Loucy (cell line): ENCODE measurements at regions not wholly inside any gene's neighbourhood (a gene's known extent, or its start where the extent isn't known, plus 50 kb on each side); places are given as distances from the start of the nearest gene placed in this dataset.

Source experiments
- EZH2phosphoT487 ChIP-seq: fragments of 200-600 bp; IDR thresholded peaks from 2 replicates; pipeline ENCODE4 v1.6.1; 2018; ENCODE audit warnings: antibody characterized with exemption, mild to moderate bottlenecking, moderate library complexity, borderline replicate concordance
- TF ChIP-seq, protein P1 (sequence below): fragments of 200-600 bp; sonication (generic); conservative IDR thresholded peaks from 2 replicates; pipeline ENCODE4 v1.5.1; 2014; ENCODE audit warnings: mild to moderate bottlenecking, antibody characterized with exemption, low read length

DNA sequence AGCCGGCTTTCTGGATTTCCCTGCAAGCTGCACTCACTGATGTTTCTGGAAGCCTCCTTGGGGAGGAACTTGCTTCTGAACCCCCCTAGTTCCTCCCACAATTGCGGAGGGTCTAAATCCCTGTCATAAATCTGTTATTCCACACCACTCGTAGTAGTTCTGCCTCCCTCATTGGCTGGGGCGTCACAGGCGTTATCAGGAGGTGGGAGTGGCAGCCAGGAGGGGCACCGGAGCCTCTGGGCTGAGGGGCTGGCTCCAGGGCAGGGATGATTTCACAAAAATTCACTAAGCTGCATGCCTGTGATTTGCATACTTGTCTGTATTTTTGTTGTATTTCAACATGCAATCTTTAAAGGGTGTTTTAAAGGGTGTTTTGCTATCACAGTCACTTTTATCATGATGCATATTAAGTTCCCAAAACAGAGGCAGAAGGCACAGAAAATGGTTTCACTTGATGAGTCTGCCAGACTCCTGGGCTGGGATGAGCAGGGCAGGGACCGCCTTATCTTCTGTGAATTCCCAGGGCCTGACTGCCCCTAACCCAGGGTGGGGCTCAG is 176.2 kb upstream of the FOXF1 start:
- no peak for TF ChIP-seq EZH2phosphoT487
- TF ChIP-seq, protein P1, sequence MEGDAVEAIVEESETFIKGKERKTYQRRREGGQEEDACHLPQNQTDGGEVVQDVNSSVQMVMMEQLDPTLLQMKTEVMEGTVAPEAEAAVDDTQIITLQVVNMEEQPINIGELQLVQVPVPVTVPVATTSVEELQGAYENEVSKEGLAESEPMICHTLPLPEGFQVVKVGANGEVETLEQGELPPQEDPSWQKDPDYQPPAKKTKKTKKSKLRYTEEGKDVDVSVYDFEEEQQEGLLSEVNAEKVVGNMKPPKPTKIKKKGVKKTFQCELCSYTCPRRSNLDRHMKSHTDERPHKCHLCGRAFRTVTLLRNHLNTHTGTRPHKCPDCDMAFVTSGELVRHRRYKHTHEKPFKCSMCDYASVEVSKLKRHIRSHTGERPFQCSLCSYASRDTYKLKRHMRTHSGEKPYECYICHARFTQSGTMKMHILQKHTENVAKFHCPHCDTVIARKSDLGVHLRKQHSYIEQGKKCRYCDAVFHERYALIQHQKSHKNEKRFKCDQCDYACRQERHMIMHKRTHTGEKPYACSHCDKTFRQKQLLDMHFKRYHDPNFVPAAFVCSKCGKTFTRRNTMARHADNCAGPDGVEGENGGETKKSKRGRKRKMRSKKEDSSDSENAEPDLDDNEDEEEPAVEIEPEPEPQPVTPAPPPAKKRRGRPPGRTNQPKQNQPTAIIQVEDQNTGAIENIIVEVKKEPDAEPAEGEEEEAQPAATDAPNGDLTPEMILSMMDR: no peak
